AG04450 (cell line): ENCODE measurements at regions not wholly inside any gene's neighbourhood (a gene's known extent, or its start where the extent isn't known, plus 50 kb on each side); places are given as distances from the start of the nearest gene placed in this dataset.

ENCODE experiments used
- CTCF ChIA-PET: fragments of 300-600, 350-600 bp; formaldehyde crosslinking; extraction: SDS; loops from one replicate; lab custom pipeline; 2022; ENCODE audit warnings: antibody characterized with exemption, inconsistent platforms; lab: Charles Lee
- POLR2A ChIA-PET: fragments of 350-600 bp; formaldehyde crosslinking; extraction: SDS; loops from one replicate; lab custom pipeline; 2021; ENCODE audit warnings: antibody characterized with exemption, inconsistent platforms; lab: Yijun Ruan, JAX
- DNase-seq: peaks from one replicate; pipeline ENCODE4 v3.0.0-alpha.2; 2011; ENCODE audit warnings: low read depth, low spot score
- H3K27ac ChIP-seq: one replicate; pipeline ENCODE4 v1.5.1; 2012; ENCODE audit warnings: low read depth, low read length, control low read depth
- H3K27me3 ChIP-seq: one replicate; pipeline ENCODE4 v1.6.0; 2012; ENCODE audit warnings: low read length; ENCODE audit not compliant: control insufficient read depth, insufficient read depth
- H3K4me3 ChIP-seq: 2 replicates; pipeline ENCODE4 v1.5.1; 2011; ENCODE audit warnings: mild to moderate bottlenecking, low read depth, low read length, control low read depth
- H3K9me3 ChIP-seq: 2 replicates; pipeline ENCODE4 v1.5.1; 2012; ENCODE audit warnings: low read length; ENCODE audit not compliant: control insufficient read depth, insufficient read depth
- CTCF ChIP-seq: IDR thresholded peaks from 2 replicates; pipeline ENCODE4 v1.5.1; 2011; ENCODE audit warnings: low read depth, low read length, control low read depth, inconsistent platforms

GRCh38 chr16:65947951-65948350 is 418.5 kb upstream of the CDH5 start:
- ChIA-PET CTCF (no interaction called here), POLR2A (no interaction called here)
- Histone ChIP-seq H3K27me3 (peaks cover 11% of the 10 kb centered on the region), H3K9me3 (no peaks in the 10 kb centered on the region), H3K27ac (no peak overlapping the region), H3K4me3 (no peak overlapping the region)
- no peak for DNase-seq
- TF ChIP-seq CTCF, result no peak

GRCh38 chr16:65945493-65945892 is 421.0 kb upstream of the CDH5 start:
- Histone ChIP-seq H3K4me3 (no peak overlapping the region), H3K9me3 (no peaks in the 10 kb centered on the region), H3K27me3 (peaks cover 9% of the 10 kb centered on the region), H3K27ac (no peak overlapping the region)
- TF ChIP-seq CTCF, result no peak
- POLR2A ChIA-PET, result no interaction called here
- DNase-seq, result no peak
- CTCF ChIA-PET, result no interaction called here

DNA sequence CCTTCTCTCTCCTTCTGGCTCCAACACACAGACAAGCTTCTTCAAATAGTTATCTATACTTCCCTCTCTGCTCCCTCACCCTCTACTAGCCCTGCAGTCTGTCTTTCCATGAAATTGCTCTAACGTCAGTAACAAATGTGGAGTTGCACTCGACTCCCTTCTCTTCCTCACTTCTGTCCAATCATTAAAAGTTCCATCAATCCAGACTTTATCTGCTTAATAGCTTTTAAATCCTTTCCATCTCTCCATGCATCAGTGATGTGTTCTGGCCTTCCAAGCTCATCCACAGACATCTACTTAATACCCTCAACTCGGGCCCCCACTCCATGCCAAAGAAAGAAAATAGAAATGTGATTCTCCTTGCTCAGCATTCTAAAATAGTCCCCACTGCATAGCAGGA is 422.1 kb upstream of the CDH5 start:
- POLR2A ChIA-PET, result no interaction called here
- DNase-seq, result no peak
- peaks cover 9% of the 10 kb centered on the region for H3K27me3 ChIP-seq
- H3K27ac ChIP-seq, result no peak overlapping the region
- H3K4me3 ChIP-seq, result no peak overlapping the region
- no peak for TF ChIP-seq CTCF
- CTCF ChIA-PET, result no interaction called here
- no peaks in the 10 kb centered on the region for H3K9me3 ChIP-seq

DNA sequence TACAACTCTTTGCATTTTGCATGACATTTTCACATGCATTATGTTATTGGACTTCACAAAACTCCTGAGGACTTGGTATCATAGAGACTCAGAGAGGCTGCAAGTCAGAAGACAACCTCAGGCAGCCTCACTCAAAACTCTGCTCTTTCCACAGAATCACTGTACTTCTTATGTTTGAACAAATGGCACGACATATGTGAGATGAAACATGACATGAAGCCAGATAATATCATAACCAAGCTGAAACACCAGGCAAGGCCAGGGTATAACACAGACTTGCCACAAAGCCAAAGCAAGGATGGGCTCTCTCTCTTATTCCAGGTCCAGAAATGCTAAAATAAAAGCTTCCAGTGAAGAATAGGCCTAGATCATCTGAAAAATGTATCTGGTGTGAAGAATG is 425.8 kb upstream of the CDH5 start:
- Histone ChIP-seq H3K27me3 (peaks cover 6% of the 10 kb centered on the region), H3K27ac (no peak overlapping the region), H3K9me3 (no peaks in the 10 kb centered on the region), H3K4me3 (no peak overlapping the region)
- POLR2A ChIA-PET, result no interaction called here
- no peak for TF ChIP-seq CTCF
- no peak for DNase-seq
- CTCF ChIA-PET, result no interaction called here

- TF ChIP-seq CTCF, result no peak
- Histone ChIP-seq H3K9me3 (no peaks in the 10 kb centered on the region), H3K4me3 (no peak overlapping the region), H3K27ac (no peak overlapping the region), H3K27me3 (peaks cover 4% of the 10 kb centered on the region)
- POLR2A ChIA-PET, result no interaction called here
- CTCF ChIA-PET, result no interaction called here
- DNase-seq, result no peak
Observed at GRCh38 chr16:65938083-65938482, 428.4 kb upstream of the CDH5 start.
